ENCODE measurements at regions not wholly inside any gene's neighbourhood (a gene's known extent, or its start where the extent isn't known, plus 50 kb on each side); places are given as distances from the start of the nearest gene placed in this dataset.

DNA sequence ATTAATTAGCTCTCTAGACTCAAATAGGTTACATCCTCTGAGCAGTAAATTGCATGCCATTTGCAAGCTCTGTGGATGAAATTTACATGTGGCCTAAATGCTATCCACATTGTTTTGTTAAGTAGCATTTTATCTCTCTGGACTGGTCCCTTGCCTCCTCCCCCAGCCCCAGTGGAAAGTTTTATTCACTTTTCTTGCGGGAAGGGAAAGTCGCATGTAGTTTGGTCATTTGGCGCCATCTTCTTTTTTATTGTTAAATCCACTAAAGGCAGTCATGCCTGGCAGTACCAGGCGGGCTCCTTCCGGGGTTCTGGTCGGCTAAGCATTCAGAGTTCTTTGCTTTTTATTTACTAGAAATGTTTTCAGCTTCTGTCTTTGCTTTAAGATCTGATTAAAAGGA lies 188.7 kb downstream of the TM9SF2 start:
- TF ChIP-seq, protein P1, sequence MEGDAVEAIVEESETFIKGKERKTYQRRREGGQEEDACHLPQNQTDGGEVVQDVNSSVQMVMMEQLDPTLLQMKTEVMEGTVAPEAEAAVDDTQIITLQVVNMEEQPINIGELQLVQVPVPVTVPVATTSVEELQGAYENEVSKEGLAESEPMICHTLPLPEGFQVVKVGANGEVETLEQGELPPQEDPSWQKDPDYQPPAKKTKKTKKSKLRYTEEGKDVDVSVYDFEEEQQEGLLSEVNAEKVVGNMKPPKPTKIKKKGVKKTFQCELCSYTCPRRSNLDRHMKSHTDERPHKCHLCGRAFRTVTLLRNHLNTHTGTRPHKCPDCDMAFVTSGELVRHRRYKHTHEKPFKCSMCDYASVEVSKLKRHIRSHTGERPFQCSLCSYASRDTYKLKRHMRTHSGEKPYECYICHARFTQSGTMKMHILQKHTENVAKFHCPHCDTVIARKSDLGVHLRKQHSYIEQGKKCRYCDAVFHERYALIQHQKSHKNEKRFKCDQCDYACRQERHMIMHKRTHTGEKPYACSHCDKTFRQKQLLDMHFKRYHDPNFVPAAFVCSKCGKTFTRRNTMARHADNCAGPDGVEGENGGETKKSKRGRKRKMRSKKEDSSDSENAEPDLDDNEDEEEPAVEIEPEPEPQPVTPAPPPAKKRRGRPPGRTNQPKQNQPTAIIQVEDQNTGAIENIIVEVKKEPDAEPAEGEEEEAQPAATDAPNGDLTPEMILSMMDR (conservative IDR thresholded peaks at IDR 0.05; ENCODE audit: low read length), result no peak
- no peak for TF ChIP-seq EZH2phosphoT487 (IDR thresholded peaks at IDR 0.05; ENCODE audit: borderline replicate concordance)

All from Loucy (cell line).